Kidney epithelial cell (primary cell): ENCODE measurements at regions not wholly inside any gene's neighbourhood (a gene's known extent, or its start where the extent isn't known, plus 50 kb on each side); places are given as distances from the start of the nearest gene placed in this dataset.

Source experiments
- DNase-seq: peaks from one replicate; pipeline ENCODE4 v3.0.0-alpha.2; 2010; ENCODE audit warnings: low read depth
- H3K27me3 ChIP-seq: 2 replicates; pipeline ENCODE4 v1.6.0; 2011; ENCODE audit warnings: low read length; ENCODE audit not compliant: control insufficient read depth, insufficient read depth
- H3K36me3 ChIP-seq: 2 replicates; pipeline ENCODE4 v1.5.1; 2011; ENCODE audit warnings: low read length; ENCODE audit not compliant: control insufficient read depth, insufficient read depth
- H3K4me3 ChIP-seq: 2 replicates; pipeline ENCODE4 v1.5.1; 2011; ENCODE audit warnings: low read depth, mild to moderate bottlenecking, control low read depth, low read length
- TF ChIP-seq, protein P1 (sequence below): IDR thresholded peaks from 2 replicates; pipeline ENCODE4 v1.5.1; 2011; ENCODE audit warnings: mild to moderate bottlenecking, moderate library complexity, low read length, control low read depth, inconsistent platforms; ENCODE audit not compliant: insufficient read depth, poor library complexity, severe bottlenecking

DNA sequence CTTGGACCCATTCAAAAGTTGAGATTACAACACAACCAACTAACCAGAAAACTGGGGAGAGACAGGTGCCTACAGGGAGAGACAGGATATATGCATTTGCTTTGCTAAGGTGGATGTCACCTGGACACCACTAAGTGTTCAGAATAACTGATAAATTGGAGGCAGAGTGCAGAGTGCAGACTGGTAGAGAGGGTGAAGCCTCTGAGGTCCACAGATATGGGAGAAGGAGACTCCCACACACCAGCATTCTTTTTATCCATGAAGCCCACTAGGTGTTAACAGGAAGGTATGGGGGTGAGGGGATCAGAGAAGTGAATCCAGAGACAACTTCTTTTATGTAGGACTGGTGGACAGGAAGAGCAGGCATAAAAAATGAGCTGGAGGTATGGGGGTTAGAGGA, 1310.0 kb upstream of the ZEB2 start:
- TF ChIP-seq, protein P1, sequence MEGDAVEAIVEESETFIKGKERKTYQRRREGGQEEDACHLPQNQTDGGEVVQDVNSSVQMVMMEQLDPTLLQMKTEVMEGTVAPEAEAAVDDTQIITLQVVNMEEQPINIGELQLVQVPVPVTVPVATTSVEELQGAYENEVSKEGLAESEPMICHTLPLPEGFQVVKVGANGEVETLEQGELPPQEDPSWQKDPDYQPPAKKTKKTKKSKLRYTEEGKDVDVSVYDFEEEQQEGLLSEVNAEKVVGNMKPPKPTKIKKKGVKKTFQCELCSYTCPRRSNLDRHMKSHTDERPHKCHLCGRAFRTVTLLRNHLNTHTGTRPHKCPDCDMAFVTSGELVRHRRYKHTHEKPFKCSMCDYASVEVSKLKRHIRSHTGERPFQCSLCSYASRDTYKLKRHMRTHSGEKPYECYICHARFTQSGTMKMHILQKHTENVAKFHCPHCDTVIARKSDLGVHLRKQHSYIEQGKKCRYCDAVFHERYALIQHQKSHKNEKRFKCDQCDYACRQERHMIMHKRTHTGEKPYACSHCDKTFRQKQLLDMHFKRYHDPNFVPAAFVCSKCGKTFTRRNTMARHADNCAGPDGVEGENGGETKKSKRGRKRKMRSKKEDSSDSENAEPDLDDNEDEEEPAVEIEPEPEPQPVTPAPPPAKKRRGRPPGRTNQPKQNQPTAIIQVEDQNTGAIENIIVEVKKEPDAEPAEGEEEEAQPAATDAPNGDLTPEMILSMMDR, result no peak

DNA sequence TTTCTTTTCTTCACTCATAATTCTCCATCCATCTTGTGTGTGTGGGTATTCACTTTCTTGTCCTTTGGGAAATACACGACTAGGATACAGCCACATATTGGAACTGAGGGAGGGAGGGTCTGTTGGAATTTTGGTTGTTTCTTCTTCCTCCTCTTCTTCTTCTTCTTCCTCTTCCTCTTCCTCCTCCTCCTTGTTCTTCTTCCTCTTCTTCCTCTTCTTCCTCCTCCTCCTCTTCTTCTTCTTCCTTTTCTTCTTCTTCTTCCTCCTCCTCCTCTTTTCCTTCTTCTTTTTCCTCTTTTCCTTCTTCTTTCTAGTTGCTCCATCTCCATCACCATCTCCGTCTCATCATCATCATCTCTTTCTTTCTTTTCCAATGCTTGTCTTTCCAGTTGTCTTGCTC, 1307.3 kb upstream of the ZEB2 start:
- DNase-seq, result no peak
- no peak overlapping the region for H3K4me3 ChIP-seq
- no peaks in the 10 kb centered on the region for H3K27me3 ChIP-seq
- TF ChIP-seq, protein P1, result no peak
- H3K36me3 ChIP-seq, result no peaks in the 10 kb centered on the region

More for the DNA sequence above, 1310.0 kb upstream of the ZEB2 start:
- Histone ChIP-seq H3K27me3 (no peaks in the 10 kb centered on the region), H3K36me3 (no peaks in the 10 kb centered on the region), H3K4me3 (no peak overlapping the region)
- DNase-seq, result no peak

DNA sequence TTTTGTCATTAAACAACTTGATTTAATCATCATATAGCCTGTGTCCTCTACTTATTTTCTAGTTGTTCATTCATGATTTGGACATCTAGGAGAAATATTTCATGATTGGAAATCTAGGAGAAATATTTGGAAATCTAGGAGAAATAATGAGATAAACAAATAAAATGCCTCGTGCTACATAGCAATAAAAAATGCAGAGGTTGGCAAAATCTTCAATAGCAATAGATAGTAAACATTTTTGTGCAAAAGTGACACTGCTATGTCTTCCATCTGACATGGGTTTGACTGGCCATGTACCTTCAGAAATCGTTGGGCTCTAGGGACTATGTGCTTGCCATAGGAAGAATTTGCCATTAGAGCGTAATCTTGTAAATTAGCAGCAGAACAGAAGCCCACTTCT, 1304.5 kb upstream of the ZEB2 start:
- TF ChIP-seq, protein P1, result no peak
- H3K4me3 ChIP-seq, result no peak overlapping the region
- DNase-seq, result no peak
- no peaks in the 10 kb centered on the region for H3K27me3 ChIP-seq
- H3K36me3 ChIP-seq, result no peaks in the 10 kb centered on the region

DNA sequence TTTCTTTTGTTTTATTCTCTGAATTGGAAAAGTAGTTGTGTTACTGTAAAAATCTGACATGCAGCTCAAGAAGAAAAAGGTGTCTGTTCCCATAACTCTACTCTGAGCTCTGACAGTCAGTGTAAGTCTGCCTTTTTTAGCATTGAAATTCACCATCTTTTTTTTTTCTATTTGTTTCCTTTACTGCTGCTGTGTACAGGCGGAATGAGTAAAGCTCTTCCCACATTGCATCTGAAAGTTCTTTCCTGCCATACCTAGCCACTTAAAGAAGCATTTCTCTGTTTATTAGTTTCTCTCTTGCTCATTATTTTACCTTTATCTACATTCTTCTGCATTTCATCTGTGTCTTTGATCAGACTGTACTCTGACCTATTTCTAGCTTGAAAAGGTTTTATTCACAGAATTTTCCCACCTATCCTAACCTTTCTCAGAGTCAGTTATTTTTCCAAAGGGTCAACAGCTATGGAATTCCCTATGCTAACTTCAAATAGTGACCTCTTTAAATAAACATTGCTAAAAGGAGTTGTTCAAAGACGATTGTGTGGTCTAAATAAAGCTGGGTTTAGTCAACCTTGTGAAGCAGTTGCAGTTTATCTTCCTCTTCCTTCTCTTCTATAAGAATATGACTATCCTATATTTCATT, 1303.1 kb upstream of the ZEB2 start:
- TF ChIP-seq, protein P1, result no peak
- Histone ChIP-seq H3K36me3 (no peaks in the 10 kb centered on the region), H3K4me3 (no peak overlapping the region), H3K27me3 (no peaks in the 10 kb centered on the region)
- no peak for DNase-seq

DNA sequence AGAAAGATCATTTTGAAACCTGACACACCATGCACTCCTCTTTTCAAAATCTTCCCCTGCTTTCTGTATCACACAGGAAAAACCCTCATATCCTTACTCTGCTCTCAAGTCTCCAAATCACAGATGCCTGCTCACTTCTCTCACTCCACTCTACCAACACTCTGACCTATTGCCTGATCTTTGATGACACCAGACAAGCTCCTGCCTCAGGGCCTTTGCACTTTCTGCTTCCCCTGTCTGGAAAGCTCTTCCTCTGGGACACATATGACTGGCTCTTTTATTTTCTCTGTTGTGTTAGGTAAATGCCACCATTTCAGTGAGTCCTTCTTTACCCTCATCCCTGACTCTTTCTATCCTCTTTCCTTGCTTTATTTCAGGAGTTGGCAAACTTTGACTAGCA, 1300.7 kb upstream of the ZEB2 start:
- DNase-seq, result no peak
- Histone ChIP-seq H3K36me3 (no peaks in the 10 kb centered on the region), H3K27me3 (no peaks in the 10 kb centered on the region), H3K4me3 (no peak overlapping the region)
- TF ChIP-seq, protein P1, result no peak

DNA sequence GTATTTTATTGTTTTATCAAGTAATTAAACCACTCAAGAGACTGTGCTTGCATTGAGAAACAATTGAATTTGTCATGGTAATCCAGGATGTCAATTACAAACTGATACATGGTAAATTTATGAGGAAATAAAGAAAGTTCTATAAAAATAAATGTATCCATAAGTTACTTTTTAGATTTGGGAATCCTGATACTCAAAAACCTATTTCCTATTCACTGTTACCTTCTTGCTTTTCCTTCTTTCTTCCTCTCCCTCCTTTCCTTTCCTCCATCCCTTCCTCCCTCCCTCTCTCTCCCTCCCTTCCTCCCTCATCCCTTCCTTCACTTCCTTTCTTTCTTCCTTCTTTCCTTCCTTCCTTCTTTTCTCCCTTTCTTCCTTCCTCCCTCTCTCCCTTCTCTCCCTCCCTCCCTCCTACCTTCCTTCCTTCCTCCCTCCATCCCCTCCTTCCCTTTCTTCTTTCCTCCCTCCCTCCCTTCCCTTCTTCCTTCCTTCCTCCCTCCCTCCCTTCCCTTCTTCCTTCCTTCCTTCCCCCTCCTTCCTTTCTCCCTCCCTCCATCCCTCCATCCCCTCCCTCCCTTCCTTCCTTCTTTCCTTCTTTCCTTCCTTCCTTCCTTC, 1299.1 kb upstream of the ZEB2 start:
- TF ChIP-seq, protein P1, result no peak
- Histone ChIP-seq H3K36me3 (no peaks in the 10 kb centered on the region), H3K4me3 (no peak overlapping the region), H3K27me3 (no peaks in the 10 kb centered on the region)
- DNase-seq, result no peak
